K562 (cell line): ENCODE measurements at regions not wholly inside any gene's neighbourhood (a gene's known extent, or its start where the extent isn't known, plus 50 kb on each side); places are given as distances from the start of the nearest gene placed in this dataset.

Experiments used
- ATAC-seq: fragments of 200-7000 bp; cut with Tn5 transposase; 3 replicates; pipeline ENCODE4 v1.9.1; 2020; ENCODE audit warnings: moderate library complexity
- BruUV-seq: library from RNA; stranded (reverse); fragments of 400-500 nt; replicated peaks from 2 replicates; lab custom pipeline; 2021; lab: Mats Ljungman, UMichigan
- CTCF ChIA-PET: fragments of 300-600 bp; formaldehyde crosslinking; extraction: SDS; loops from one replicate; lab custom pipeline; 2021; ENCODE audit warnings: low intra/inter-chr PET ratio; lab: Yijun Ruan, JAX
- POLR2A ChIA-PET: fragments of 300-600, 350-650 bp; sonication (Branson Sonifier 250); formaldehyde crosslinking; extraction: SDS; loops from one replicate; lab custom pipeline; 2021; ENCODE audit warnings: antibody characterized with exemption, inconsistent platforms; lab: Yijun Ruan, JAX
- DNase-seq, 4 experiments: peaks; one replicate each; pipeline versions ENCODE4 v3.0.0 to v3.0.0-alpha.2; 2011 to 2018; ENCODE audit warnings: low spot score in 3 of 4, mixed read lengths in 3 of 4; ENCODE audit errors: extremely low read depth in 1 of 4
- FAIRE-seq: peaks from 2 replicates; lab custom pipeline; 2011; peaks lifted over from hg19 to GRCh38; lab: Jason Lieb, UNC
- H2AFZ ChIP-seq: 2 replicates; pipeline ENCODE4 v1.6.0; 2011; ENCODE audit warnings: low read depth, low read length, control low read depth, inconsistent platforms
- H3K27ac ChIP-seq: fragments of 200-600 bp; 3 replicates; pipeline ENCODE4 v1.8.0; 2011; ENCODE audit warnings: low read depth, mild to moderate bottlenecking, control low read depth, inconsistent platforms, low read length, moderate library complexity, mixed read lengths; ENCODE audit errors: extremely low read depth
- H3K27me3 ChIP-seq, 2 experiments: fragments of 300-600 bp in 1 of 2; 2 replicates in 1 of 2; 3 replicates in 1 of 2; pipeline versions ENCODE4 v1.6.0 to v1.8.0; 2011; ENCODE audit warnings: inconsistent platforms in 2 of 2, low read length in 2 of 2, mild to moderate bottlenecking in 1 of 2, mixed read lengths in 1 of 2, moderate library complexity in 1 of 2; ENCODE audit not compliant: control insufficient read depth in 2 of 2, insufficient read depth in 2 of 2
- H3K36me3 ChIP-seq: fragments of 300-600 bp; 3 replicates; pipeline ENCODE4 v1.8.0; 2011; ENCODE audit warnings: mild to moderate bottlenecking, low read length, inconsistent platforms; ENCODE audit not compliant: control insufficient read depth, insufficient read depth
- H3K4me1 ChIP-seq, 2 experiments: fragments of 200-600 bp in 1 of 2; replicated peaks in 1 of 2; 2 replicates in 1 of 2; 3 replicates in 1 of 2; pipeline versions ENCODE4 v1.5.1 to v1.8.0; 2011; ENCODE audit warnings: inconsistent platforms in 2 of 2, low read length in 2 of 2, mild to moderate bottlenecking in 1 of 2, mixed read lengths in 1 of 2, moderate library complexity in 1 of 2; ENCODE audit not compliant: control insufficient read depth in 2 of 2, insufficient read depth in 2 of 2
- H3K4me2 ChIP-seq: 2 replicates; pipeline ENCODE4 v1.6.1; 2011; ENCODE audit warnings: low read length, control low read depth, inconsistent platforms, mixed read lengths; ENCODE audit not compliant: insufficient read depth
- H3K4me3 ChIP-seq: fragments of 200-600 bp; sonication (generic), shearing (Covaris generic); 2 replicates; pipeline ENCODE4 v1.5.1; 2016; ENCODE audit warnings: control low read depth, inconsistent platforms
- H3K79me2 ChIP-seq: fragments of 200-600 bp; 3 replicates; pipeline ENCODE4 v1.8.0; 2011; ENCODE audit warnings: low read length, inconsistent platforms; ENCODE audit not compliant: control insufficient read depth, insufficient read depth
- H3K9ac ChIP-seq, 2 experiments: 2 replicates each; pipeline versions ENCODE4 v1.6.0 to v1.6.1; 2011; ENCODE audit warnings: low read depth in 2 of 2, low read length in 2 of 2, control low read depth in 1 of 2, inconsistent platforms in 1 of 2, mild to moderate bottlenecking in 1 of 2, mixed read lengths in 1 of 2; ENCODE audit not compliant: insufficient read depth in 1 of 2
- H3K9me1 ChIP-seq: one replicate; pipeline ENCODE4 v1.6.0; 2011; ENCODE audit warnings: inconsistent platforms, mild to moderate bottlenecking, low read length, moderate library complexity; ENCODE audit not compliant: control insufficient read depth, insufficient read depth
- H3K9me3 ChIP-seq: replicated peaks from 2 replicates; pipeline ENCODE4 v1.5.1; 2011; ENCODE audit warnings: low read depth, low read length, inconsistent platforms; ENCODE audit not compliant: control insufficient read depth, insufficient read depth
- H4K20me1 ChIP-seq: replicated peaks from 2 replicates; pipeline ENCODE4 v1.6.1; 2011; ENCODE audit warnings: low read length, inconsistent platforms, mixed read lengths; ENCODE audit not compliant: control insufficient read depth, insufficient read depth
- E4F1 ChIP-seq: fragments of 250-450 bp; sonication (Bioruptor Pico); IDR thresholded peaks from 2 replicates; pipeline ENCODE4 v1.5.0; 2021; ENCODE audit warnings: mild to moderate bottlenecking, borderline replicate concordance
- HNRNPL ChIP-seq: fragments of 200-400 bp; formaldehyde crosslinking; IDR thresholded peaks from 2 replicates; pipeline ENCODE4 v1.6.1; 2017; ENCODE audit warnings: low read depth, mild to moderate bottlenecking, low read length
- ILF3 ChIP-seq: fragments of 450-650 bp; IDR thresholded peaks from 2 replicates; pipeline ENCODE4 v1.6.1; 2018; ENCODE audit warnings: antibody characterized with exemption, mild to moderate bottlenecking, moderate library complexity, borderline replicate concordance
- KLF16 ChIP-seq: IDR thresholded peaks from 2 replicates; pipeline ENCODE4 v1.6.1; 2016; ENCODE audit warnings: antibody characterized with exemption
- MAFF ChIP-seq: IDR thresholded peaks from 2 replicates; pipeline ENCODE4 v1.6.1; 2012; ENCODE audit warnings: low read length, improper control_type of control experiment
- MCM2 ChIP-seq: fragments of 450-650 bp; IDR thresholded peaks from 2 replicates; pipeline ENCODE4 v1.6.1; 2017; ENCODE audit warnings: low read depth, mild to moderate bottlenecking
- NR1H2 ChIP-seq: sonication (generic); formaldehyde crosslinking; IDR thresholded peaks from 2 replicates; pipeline ENCODE4 v1.4.0; 2020; ENCODE audit warnings: mild to moderate bottlenecking, missing genetic modification reagents
- OTX1 ChIP-seq: fragments of 450-650 bp; formaldehyde crosslinking; IDR thresholded peaks from 2 replicates; pipeline ENCODE4 v1.4.0; 2022; ENCODE audit warnings: mild to moderate bottlenecking
- POLR2B ChIP-seq: fragments of 450-650 bp; IDR thresholded peaks from 2 replicates; pipeline ENCODE4 v1.6.1; 2018; ENCODE audit warnings: low read depth; ENCODE audit not compliant: partially characterized antibody
- PTBP1 ChIP-seq: fragments of 200-400 bp; formaldehyde crosslinking; IDR thresholded peaks from 2 replicates; pipeline ENCODE4 v1.6.1; 2017; ENCODE audit warnings: low read depth, low read length
- SIRT6 ChIP-seq: IDR thresholded peaks from one replicate; pipeline ENCODE4 v1.6.1; 2012; ENCODE audit warnings: low read depth, mild to moderate bottlenecking, control low read depth, inconsistent platforms, low read length, moderate library complexity
- SNIP1 ChIP-seq: fragments of 450-650 bp; IDR thresholded peaks from 2 replicates; pipeline ENCODE4 v1.7.1; 2017; ENCODE audit warnings: low read depth, mild to moderate bottlenecking
- TEAD4 ChIP-seq, 2 experiments: sonication (generic) in 1 of 2; formaldehyde crosslinking in 1 of 2; IDR thresholded peaks; 2 replicates each; pipeline versions ENCODE4 v1.6.1 to v1.8.0; 2012 to 2022; ENCODE audit warnings: borderline replicate concordance in 1 of 2, inconsistent platforms in 1 of 2, low read length in 1 of 2, mild to moderate bottlenecking in 1 of 2, missing genetic modification reagents in 1 of 2
- THAP12 ChIP-seq: fragments of 250-450 bp; sonication (Bioruptor Pico); IDR thresholded peaks from 2 replicates; pipeline ENCODE4 v1.9.0; 2021; ENCODE audit warnings: mild to moderate bottlenecking, inconsistent platforms
- ZBTB17 ChIP-seq: fragments of 450-650 bp; formaldehyde crosslinking; IDR thresholded peaks from 2 replicates; pipeline ENCODE4 v1.4.0; 2020; ENCODE audit warnings: mild to moderate bottlenecking
- ZBTB33 ChIP-seq: sonication (generic); formaldehyde crosslinking; IDR thresholded peaks from 2 replicates; pipeline ENCODE4 v1.8.1; 2023; ENCODE audit warnings: mild to moderate bottlenecking, missing genetic modification reagents
- ZNF239 ChIP-seq: fragments of 250-450 bp; sonication (Bioruptor Pico); IDR thresholded peaks from 2 replicates; pipeline ENCODE4 v1.4.0; 2020; ENCODE audit warnings: mild to moderate bottlenecking
- ZNF253 ChIP-seq: fragments of 250-450 bp; sonication (Bioruptor Pico); conservative IDR thresholded peaks from 2 replicates; pipeline ENCODE4 v1.6.1; 2021; ENCODE audit warnings: mild to moderate bottlenecking
- in situ Hi-C: fragments of 300-500 bp; cut with MboI; formaldehyde crosslinking; loops from 4 replicates; pipeline ENCODE4 v1.15.0; 2018; ENCODE audit warnings: inconsistent platforms, mixed read lengths
- intact Hi-C: fragments of 100-400 bp; cut with micrococcal nuclease; formaldehyde crosslinking; loops from 2 replicates; pipeline ENCODE4 v1.14.2; 2022

DNA sequence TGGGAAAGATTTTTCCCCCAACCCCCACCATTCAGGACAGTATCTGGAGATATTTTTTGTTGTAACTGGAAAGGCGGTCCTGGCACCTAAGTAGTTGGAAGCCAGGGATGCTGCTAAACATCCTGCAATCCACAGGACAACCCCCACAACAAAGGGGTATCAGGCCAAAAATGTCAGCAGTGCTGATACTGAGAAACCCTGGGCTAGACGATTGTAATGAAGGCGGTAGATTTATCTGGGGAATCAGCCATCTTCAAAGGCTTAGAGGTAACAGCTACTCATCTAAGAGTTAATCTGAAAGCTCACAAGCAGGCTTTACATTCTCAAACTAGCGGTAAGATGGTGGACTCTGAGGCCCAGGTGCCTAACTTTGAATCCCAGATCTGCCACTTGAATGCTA, 59.0 kb upstream of the NMUR2 start (continued):
- TF ChIP-seq TEAD4 (IDR thresholded peaks at IDR 0.05; ENCODE audit: low read length) (no peak), TEAD4 (CRISPR knock-in tag; IDR thresholded peaks at IDR 0.05; ENCODE audit: borderline replicate concordance) (no peak), MAFF (no peak), HNRNPL (no peak)

DNA sequence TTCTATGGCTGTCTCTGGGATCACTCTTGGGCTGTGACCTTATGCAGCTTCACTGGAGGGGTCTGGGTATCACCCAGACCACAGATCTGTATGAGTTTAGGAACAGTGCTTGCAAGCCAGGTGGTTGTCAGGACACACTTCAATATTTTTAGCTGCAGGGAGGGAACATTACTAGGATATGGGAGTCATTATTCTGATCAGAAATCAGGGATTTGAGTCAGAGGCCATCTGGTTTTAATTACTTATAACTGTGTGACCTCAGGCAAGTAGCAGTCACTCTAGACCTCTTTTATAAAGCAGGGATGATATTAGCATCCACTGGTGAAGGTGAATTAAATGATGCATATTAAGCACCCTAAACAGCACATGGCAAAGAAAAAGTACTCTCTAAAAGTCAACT, 60.1 kb upstream of the NMUR2 start:
- ChIA-PET POLR2A (no interaction called here), CTCF (no interaction called here)
- H3K27ac ChIP-seq: no peak overlapping the region
- no peaks in the 10 kb centered on the region for H3K9me1 ChIP-seq
- H3K4me1 ChIP-seq: no peaks in the 10 kb centered on the region
- DNase-seq: no peak
- no peaks in the 10 kb centered on the region for H4K20me1 ChIP-seq
- no peaks in the 10 kb centered on the region for H3K27me3 ChIP-seq
- H3K9ac ChIP-seq: no peak overlapping the region
- no peak for FAIRE-seq
- H3K4me2 ChIP-seq: no peak overlapping the region
- no peaks in the 10 kb centered on the region for H3K79me2 ChIP-seq
- H3K9me3 ChIP-seq: no peaks in the 10 kb centered on the region
- no peaks in the 10 kb centered on the region for H3K36me3 ChIP-seq
- in situ Hi-C loops: no loop called here
- no peak for ATAC-seq
- BruUV-seq: no TSS peak
- intact Hi-C loops: no loop called here
- H2AFZ ChIP-seq: no peak overlapping the region
- H3K4me3 ChIP-seq: no peak overlapping the region
- TF ChIP-seq PTBP1 (no peak), SIRT6 (no peak), THAP12 (CRISPR knock-in tag) (no peak), ZNF253 (no peak), ZBTB17 (CRISPR knock-in tag) (no peak), ZNF239 (CRISPR knock-in tag) (no peak), SNIP1 (no peak), KLF16 (no peak), OTX1 (no peak), E4F1 (CRISPR knock-in tag) (no peak), ZBTB33 (CRISPR knock-in tag) (no peak), POLR2B (no peak), ILF3 (no peak), NR1H2 (no peak), MCM2 (no peak)
